Testis (tissue), 2 donors: ENCODE measurements at regions not wholly inside any gene's neighbourhood (a gene's known extent, or its start where the extent isn't known, plus 50 kb on each side); places are given as distances from the start of the nearest gene placed in this dataset.

Experiments used
- CTCF ChIP-seq, 3 experiments: fragments of 450-650 bp in 2 of 3; fragments of 200-600 bp in 1 of 3; sonication (generic) in 1 of 3; IDR thresholded peaks; one replicate each; pipeline ENCODE4 v1.5.1; 2016 to 2019; ENCODE audit warnings: antibody characterized with exemption in 3 of 3, mild to moderate bottlenecking in 2 of 3, moderate library complexity in 1 of 3
- POLR2A ChIP-seq: fragments of 450-650 bp; IDR thresholded peaks from one replicate; pipeline ENCODE4 v1.6.1; 2017; ENCODE audit warnings: antibody characterized with exemption, mild to moderate bottlenecking, moderate library complexity

GRCh38 chr3:64351713-64352638 lies 126.7 kb upstream of the PRICKLE2 start:
- TF ChIP-seq CTCF (IDR thresholded peaks at IDR 0.05) (no peak), POLR2A (no peak)
